ENCODE measurements at regions not wholly inside any gene's neighbourhood (a gene's known extent, or its start where the extent isn't known, plus 50 kb on each side); places are given as distances from the start of the nearest gene placed in this dataset.

DNA sequence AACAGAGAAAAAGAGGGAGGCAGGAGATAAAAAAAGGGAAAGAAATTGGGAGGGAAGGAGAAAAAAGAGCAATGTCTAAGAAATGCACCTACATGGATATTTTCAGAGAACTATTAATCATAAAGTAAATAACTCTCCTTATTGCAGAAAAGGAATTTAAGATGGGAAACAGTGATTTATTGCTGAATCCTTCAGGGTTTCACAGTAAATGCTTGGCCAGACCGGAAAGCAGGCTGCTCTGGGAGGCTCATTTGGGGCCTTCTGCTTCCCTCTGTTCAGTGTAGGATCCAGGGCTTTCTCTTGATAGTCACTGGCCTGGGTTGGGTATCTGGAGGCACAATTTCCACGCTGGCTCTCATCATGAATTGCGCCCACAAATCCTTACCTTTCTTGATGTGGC, 324.3 kb upstream of the SORL1-AS1 start:
- no peak for DNase-seq

DNA sequence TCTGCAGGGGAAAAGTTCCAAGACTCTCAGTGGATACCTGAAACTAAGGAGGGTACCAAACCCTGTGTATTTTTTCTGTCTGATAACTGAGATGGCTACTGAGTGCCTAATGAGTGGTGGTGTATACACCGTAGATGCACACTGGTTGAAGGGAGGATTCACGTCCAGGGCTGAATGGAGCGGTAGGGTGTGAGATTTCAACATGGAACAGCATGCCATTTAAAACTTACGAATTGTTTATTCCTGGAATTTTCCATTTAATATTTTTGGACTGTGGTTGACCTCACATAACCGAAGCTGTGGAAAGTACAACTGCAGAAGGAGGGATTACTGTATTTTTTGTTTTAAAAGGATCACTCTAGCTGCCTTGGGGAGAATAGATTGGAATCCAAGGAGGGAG, 322.5 kb upstream of the SORL1-AS1 start:
- DNase-seq = no peak

DNA sequence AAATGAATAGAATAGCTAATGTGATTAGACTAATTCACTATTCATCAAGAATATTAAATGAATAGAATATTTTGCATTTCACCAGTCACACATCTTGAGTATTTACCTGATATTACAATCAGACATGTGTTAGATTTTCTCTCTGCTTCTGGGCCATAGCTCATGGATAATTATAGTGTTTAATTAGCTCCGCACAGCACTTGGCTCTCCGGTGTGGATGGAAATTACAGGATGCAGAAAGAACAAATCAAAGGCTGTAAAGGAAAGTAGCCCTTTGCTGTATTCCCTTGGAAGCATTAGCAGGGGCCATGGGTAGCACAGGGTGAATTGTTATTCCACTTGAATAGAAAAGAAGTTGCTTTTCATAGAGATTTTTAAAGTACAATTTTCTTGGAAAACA, 320.3 kb upstream of the SORL1-AS1 start:
- DNase-seq = no peak

DNA sequence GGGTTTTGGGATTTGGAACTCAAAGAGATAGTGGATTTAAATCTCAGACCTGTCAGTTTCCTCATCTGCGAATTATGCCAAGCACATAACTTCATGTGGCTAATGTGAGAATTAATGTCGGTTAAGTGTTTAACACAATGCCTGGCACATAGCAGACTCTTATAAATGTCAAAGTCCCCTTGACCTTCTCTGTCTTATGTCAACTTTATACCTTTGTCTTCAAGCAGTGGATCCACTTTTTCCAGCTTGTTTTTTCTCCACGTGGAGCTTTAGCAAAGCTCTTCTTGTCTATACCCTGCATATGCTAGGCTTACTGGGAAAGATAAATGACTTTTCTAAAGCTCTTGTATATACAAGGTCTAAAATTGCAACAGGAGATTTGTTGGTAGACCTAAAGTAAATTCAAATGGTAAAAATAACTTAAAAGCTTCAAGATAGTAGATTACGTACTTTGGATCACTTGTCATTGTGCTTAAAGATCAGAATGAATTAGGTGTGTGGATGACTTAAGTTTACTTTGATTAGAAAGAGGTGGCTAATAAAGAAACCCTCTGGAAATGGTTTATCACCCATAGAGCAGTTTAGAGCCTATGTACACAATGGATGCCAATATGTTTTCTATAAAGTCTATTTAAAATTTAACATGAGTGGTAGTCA, 318.3 kb upstream of the SORL1-AS1 start:
- DNase-seq = no peak

DNA sequence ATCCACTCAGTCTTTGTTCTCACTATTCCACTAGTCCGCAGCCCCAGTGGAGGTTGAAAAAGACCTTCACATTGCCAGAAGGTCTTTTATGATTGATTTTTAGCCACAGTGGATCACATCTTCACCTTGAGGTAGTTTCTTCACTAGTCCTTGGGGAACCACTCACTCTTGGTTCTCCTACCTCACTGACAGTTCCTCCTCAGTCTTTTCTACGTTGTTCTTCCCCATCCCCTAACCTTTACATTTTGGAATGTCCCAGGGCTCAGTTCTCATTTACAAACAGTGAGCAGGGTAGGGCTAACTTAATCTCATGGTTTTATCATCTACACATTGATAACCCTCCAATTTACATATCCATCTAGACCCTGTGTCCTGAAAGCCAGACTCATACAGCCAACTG, 316.4 kb upstream of the SORL1-AS1 start:
- no peak for DNase-seq

DNA sequence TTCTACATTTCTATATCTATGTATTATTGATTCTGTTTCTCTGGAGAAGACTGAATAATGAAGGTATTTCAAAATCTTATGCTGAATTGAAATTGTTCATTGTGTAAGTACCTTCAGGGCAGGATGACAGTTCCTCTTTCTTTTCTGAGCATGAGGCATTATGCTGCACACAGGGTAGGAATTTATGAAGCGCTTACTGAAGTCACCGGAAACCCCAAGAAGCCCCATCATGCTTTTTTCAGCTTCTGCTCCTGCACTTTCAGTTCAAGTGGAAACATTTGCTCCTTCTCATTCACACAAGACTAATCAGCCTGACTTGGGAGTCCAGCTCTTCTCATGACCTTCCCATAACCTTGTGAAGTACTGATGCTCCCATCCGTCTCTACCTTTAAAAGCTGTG, 314.7 kb upstream of the SORL1-AS1 start:
- peak in 1 of 2 donors; percentile 20 for DNase-seq

DNA sequence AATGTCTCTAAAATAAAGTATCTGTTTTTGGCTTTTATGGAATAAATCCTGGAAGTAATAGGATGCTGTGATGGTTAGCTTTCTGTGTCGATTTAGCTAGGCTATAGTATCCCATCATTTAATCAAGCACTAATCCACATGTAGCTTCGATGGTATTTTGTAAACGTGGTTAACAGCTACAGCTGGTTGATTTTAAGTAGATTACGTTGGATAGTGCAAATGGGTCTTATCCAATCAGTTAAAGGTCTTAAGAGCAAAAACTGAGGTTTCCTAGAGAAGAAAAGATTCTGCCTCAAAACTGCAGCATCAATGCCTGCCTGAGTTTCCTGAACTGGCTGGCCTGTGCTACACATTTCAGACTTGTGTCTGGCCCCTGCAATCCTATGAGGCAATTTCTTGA, 314.2 kb upstream of the SORL1-AS1 start:
- no peak for DNase-seq

DNA sequence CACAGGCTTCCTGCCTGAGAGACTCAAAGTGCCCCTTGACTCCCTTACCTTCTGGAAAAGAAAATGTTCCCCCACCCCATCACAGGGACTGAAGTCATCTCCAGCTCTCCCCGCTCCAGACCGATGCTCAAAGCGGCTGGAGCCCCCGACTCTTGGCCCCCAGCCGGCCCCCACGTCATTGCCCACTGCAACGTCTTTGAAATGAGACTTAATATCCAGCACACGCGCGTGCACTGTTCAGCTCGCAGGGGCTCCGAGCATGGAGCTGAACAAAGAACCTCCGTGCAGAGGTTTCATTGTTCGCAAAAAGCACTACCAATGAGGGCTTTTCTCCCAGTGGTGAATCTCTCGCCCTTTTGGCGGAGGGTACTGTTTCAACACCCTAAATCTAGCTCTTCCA, 313.4 kb upstream of the SORL1-AS1 start:
- no peak for DNase-seq

DNA sequence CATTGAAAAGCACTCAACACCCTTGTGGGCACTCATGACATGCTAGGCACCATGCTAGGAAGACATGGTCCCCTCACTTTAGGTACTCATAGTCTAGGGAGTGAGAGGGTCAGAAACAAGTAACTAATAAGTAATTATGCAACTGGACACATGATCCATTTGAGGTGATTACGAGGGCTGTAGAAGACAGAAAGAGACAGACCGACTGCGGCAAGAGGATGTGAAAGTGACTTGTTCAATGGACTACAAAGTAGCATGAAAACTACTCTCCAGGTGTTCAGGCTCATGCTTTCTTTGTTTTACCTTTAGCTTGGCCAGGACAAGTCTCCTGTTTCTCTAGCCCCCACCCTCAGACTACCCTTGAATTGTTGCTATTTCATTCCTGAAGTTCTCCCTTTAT, 310.8 kb upstream of the SORL1-AS1 start:
- no peak for DNase-seq

DNA sequence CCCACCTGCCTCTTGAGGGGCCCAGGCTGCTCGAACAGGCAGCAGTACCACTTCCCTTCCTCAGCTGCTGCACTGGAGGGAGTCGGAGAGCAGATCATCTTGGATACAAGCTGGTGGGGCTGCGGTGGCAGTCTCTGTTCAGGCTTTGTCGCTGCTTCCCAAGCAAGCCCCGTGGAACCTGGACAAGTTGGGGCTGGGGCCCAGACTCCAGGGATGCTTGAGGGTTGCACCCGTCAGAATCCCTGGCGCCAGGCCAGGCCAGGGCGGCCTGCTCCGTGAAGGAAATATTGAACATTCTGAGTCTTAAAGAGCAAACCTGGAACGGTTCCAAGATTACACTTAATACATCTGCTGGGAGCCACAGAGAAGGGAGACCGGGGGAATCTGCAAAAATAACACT, 310.1 kb upstream of the SORL1-AS1 start:
- DNase-seq = no peak

DNA sequence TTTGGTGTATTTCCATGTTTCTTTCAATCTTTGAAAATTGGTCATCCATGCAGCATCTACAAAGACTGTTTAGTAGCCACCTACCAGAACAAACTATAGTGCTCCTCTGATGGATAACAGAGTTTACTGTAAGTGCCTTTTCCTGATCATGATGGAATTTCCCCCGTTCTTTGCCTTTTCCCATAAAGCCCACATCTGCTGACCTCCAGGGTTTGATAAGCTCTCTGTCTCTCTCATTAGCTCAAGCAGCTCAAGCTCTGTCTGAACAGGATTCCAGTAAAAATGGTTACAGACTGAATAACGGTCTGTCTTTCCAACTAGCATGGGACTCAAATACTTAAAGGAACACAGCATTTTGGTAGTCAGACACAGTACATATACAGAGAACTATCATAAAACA, 308.4 kb upstream of the SORL1-AS1 start:
- no peak for DNase-seq

DNA sequence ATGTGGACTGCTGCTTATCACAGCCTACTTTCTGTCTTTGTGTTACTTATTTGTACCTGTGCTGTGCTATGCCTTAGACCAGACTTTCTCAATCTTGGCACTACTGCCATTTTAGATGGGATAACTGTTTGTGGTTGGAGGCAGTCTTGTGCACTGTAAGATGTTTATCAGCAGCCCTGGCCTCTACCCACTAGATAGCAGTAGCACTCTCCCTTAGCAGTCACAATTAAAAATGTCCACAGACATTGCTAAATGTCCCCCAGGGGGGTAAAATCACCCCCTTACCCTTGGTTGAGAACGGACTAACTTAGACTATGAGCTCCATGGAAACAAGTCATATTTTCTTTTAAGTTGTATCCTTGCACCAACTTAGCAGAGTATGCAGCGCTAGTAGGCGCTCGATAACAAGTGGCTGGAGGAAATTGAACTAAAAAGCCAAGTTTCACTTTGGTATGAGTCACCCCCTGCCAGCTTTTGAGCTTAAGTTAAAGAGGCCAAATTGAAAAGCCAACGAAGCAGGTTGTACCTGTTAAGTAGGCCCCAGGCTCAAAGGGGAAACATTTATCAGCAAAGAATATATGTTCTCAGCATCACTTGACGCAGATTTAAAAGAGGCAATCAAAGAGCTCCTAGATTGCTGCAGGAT, 304.8 kb upstream of the SORL1-AS1 start:
- DNase-seq = no peak

DNA sequence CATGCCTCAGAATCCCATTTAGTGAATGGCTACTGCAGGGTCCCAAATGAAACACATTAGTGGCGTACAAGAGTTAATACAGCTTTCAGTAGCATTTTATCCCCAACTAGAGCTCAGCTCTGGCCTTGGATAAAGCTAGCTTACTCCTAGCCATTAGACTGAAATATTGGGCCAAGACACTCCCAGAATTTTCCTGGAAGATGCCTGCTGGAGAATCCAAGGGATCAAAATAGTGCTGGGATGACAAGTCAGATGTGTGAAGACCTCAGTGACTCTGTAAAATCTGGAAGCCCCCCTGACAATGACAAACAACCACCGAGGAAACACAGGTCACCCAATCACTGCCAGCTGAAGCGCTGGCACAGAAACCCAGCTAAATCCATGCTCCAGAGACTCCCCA, 303.1 kb upstream of the SORL1-AS1 start:
- DNase-seq = no peak

DNA sequence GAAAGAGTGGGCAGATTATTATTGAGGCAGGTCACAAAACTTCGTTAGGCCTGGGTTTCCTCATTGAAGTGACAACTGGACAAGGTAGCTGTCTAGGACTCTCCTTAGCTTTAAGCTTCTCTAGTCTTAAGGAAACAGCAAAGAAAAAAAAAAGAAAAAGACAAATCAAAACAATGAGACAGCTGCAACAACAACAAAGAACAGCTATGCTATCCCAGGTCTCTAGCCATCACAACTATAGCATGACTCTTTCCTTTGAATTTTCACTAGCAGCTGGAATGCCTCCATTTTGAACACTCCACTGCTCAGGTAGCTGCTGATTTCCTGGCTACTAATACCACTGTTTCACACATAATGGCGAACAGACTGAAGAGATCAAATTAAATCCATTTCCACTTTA, 302.4 kb upstream of the SORL1-AS1 start:
- DNase-seq = no peak

DNA sequence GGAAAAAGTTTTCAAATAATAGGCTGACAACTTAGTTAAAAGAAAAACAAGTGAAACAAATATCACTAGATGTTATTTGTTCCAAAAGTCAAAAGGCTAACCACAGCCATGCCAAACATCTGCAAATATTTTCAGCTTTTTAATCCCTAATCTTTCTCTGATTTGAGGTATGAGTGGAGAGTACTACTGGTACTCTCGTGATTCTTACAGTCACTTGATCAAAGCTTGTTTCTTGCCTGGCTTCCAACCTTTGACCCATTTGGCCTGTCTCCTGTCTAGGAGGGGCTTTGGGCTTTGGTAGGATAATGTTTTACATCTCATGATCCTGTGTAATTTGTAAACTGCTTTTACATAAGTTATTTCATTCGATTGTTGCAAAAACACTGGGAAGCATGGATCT, 301.8 kb upstream of the SORL1-AS1 start:
- DNase-seq = no peak

DNA sequence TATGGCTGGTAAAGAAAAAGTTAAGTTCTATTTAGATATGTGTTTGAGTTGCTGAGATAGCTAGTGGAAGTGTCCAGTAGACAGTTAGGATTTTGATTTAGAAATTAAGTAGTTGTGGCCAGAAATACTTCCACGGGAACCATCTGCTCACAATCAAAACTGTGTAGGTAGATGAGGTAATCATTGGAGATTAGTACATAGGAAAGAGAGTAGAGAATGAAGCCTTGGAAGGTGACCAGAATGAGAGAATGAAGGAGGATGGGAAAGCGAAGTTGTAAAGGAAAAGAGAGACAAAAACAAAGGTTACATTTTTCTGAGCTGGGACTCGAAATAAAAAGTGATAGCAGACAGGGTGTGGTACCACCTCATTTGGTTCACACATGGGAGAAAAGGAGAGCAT, 296.9 kb upstream of the SORL1-AS1 start:
- DNase-seq = no peak

DNA sequence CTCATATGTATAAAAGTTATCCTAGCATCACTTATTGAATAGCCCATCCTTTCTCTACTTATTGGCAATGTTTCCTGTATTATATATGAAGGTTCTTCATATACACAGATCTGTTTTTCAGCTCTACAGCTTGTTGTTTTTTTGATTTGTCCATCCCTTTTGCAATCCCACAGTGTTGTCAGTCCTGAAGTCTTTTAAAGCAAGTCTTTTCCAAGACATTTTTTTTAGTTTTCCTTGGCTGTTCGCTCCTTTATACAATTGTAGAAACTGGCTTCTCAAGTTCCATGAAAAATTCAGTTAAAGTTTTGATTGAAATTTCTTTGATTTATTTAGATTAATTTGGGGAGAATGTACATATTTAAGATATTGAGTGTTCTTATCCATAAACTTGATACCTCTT, 295.3 kb upstream of the SORL1-AS1 start:
- DNase-seq = no peak

DNA sequence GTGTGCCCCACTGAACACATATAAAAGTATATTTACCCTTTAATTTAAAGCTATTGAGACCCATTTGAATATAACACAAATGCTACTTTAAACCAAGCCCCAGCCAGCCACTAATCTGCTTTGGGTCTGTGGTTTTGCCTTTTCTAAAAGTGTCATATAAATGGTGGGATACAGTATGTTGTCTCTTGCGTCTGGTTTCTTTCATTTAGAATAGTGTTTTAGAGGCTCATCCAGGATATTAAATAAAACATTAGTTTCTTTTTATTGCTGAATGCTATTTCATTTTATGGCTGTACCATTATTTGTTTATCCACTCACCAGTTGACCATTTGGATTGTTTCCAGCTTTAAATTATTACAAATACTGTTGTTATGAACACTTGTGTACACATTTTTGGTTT, 290.5 kb upstream of the SORL1-AS1 start:
- no peak for DNase-seq

DNA sequence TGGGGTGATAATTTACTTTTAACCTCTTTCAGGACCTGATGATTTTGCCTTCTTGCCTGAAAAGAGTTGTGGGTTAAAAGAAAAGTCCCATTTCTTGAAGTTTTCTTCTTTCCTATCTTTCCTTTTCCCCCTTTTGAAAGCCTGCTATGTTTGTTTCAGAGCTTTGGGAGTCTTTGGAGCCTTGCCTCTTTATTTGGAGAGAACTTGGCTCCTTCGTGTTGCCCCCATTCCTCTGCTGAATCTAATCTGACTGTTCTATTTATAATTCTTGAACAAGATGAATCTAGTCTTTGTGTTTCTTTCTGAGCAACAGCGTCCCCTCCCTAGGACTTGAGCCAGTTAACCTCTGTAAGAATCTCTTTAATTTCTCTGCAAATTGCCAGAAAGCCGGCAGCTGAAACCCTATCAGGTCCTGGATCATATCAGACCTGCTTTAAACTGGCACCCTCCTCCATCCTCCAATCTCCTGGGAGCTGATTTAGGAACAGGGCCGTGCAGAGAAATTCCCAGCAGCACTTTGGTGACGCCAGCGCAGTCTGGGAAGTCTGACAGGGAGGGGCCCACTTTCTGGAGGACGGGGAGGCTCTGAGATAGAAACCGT, 289.1 kb upstream of the SORL1-AS1 start:
- no peak for DNase-seq

DNA sequence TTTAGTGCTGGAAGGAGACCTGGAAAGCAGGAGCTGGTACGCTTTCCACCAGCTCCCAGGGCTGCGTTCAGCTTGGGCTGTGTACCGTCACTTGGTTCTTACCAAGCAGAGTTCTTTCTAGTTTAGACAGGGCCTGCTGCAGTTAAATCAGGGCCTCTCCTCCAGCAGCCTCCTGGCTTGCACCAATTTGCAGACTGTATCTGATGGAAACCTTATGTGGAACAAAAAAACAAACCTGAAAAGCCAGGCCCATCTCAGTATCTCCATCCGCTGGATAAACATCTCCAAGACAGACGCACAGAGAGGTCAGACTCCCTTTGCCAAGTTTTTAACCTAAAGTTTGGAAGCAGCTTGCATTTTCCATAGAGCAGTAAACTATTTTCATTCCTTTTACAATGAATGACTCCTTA, 288.6 kb upstream of the SORL1-AS1 start:
- DNase-seq = no peak

DNA sequence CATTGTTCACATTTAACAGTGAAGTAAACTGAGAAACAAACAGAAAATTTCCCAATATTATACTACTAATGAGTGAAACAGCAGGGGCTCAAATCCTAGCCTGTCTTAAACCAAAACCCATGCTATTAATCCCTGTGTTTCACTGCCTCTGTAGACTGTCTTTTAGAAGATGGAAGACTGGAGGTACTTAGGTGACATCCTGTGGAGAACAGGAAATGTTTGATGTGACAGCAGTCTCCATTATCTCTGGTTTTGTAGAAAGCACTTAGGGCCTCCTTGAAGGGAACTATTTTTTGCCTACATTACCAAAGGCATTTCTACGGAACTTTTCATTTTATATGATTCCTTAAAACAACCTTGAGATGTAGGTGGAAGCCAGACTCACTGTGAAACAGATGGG, 288.1 kb upstream of the SORL1-AS1 start:
- no peak for DNase-seq

DNA sequence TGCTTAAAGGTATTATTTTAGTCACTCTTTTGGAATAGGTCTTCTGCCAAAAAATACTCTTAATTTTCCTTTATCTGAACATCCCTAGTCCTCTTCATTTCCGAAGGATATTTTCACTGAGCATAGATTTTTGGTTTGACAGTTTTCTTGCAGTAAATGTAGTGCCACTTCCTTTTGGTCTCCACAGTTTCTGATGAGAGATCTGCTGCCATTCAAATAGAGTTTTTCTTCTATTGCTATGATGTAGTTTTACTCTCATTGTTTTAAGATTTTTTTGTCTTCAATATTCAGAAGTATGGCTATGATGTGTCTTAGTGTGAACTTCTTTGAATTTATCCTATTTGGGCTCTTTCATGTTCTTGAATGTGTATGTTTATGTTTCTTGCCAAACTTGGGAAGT, 281.1 kb upstream of the SORL1-AS1 start:
- no peak for DNase-seq

DNA sequence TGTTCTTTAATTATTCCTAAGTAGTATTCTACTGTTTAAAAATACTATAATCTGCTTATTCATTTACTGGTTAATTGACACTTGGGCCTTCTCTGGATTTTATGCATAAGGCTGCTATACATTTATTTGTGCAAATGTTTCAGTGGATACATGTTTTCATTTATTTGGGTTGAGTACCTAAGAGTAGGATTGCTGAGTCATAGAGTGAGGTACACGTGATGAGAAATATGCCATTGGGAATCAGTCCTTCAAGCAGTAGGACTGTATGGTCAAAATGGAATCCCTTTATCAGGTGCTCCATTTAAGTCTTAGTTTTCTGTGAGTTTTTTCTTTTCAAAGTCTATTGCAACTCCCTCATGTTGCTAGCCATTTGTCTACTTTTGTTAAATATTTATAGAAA, 275.2 kb upstream of the SORL1-AS1 start:
- DNase-seq = no peak

DNA sequence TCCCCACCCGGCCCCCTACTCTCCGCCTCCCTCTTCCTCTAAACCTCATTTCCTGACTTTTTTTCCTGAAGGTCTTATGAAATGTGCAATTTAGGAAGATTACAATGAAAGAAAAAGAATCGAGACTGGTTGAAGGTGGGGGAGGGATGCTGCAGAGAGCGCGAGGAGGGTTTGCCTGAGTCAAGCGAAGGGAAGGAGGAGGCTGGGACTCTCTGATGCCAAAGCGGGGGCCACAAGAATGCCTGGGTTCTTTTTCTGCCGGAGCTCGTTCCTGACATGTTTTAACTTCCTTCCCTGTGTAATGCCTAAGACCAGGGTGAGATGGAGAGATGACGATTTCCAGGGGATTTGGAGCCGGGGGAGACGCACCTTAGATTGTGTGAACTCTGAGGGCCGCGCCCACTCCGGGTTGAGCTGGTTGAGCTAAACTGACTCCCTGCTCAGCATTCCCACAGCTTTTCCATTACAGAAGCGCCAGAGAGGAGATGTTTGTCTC, 270.5 kb upstream of the SORL1-AS1 start:
- no peak for DNase-seq
